ENCODE measurements at regions not wholly inside any gene's neighbourhood (a gene's known extent, or its start where the extent isn't known, plus 50 kb on each side); places are given as distances from the start of the nearest gene placed in this dataset.

DNA sequence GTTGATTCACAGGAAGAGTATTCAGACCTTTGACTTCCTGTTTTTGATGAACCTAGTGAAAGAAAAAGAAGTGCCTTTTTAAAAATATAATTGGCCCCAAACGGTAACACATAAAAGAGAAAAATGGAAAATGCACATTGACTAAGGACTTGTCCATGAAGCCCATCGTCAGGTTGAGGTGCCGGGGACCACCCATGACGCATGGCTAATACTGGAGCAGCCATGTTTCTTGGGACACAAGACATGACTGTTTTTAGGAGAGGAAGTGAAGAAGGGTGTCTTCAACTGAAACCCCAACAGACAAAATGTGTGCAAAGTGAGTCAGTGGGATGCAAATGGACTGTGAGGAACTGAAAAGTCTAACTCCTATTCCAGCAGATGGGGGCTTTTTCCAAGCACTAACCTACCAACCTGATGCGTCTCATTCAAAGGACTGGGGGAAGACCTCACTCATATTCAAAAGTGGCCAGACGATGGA, 459.4 kb downstream of the FOXO1 start:
- Histone ChIP-seq H3K4me3 (ENCODE audit: severe bottlenecking) (no peak overlapping the region), H3K36me3 (ENCODE audit: low read depth) (no peaks in the 10 kb centered on the region), H3K4me1 (ENCODE audit: insufficient read depth, poor library complexity, severe bottlenecking) (peaks cover 18% of the 10 kb centered on the region), H3K27ac (ENCODE audit: poor library complexity, severe bottlenecking) (peak overlapping the region; percentile 79), H3K9me3 (ENCODE audit: severe bottlenecking) (no peaks in the 10 kb centered on the region), H3K27me3 (ENCODE audit: insufficient read depth, poor library complexity, severe bottlenecking) (no peaks in the 10 kb centered on the region)
- ATAC-seq (ENCODE audit: low read depth) (no peak), DNase-seq (ENCODE audit: low spot score) (no peak)
- TF ChIP-seq CTCF (IDR thresholded peaks at IDR 0.05; ENCODE audit: poor library complexity, severe bottlenecking), result no peak

- DNase-seq (ENCODE audit: low spot score) (no peak), ATAC-seq (ENCODE audit: low read depth) (no peak)
- Histone ChIP-seq H3K4me3 (ENCODE audit: severe bottlenecking) (no peak overlapping the region), H3K27me3 (ENCODE audit: insufficient read depth, poor library complexity, severe bottlenecking) (no peaks in the 10 kb centered on the region), H3K9me3 (ENCODE audit: severe bottlenecking) (no peaks in the 10 kb centered on the region), H3K27ac (ENCODE audit: poor library complexity, severe bottlenecking) (no peak overlapping the region), H3K4me1 (ENCODE audit: insufficient read depth, poor library complexity, severe bottlenecking) (peaks cover 18% of the 10 kb centered on the region), H3K36me3 (ENCODE audit: low read depth) (no peaks in the 10 kb centered on the region)
- no peak for TF ChIP-seq CTCF (IDR thresholded peaks at IDR 0.05; ENCODE audit: poor library complexity, severe bottlenecking)
These were observed 457.9 kb downstream of the FOXO1 start for GRCh38 chr13:40208517-40208916.

GRCh38 chr13:40210865-40211585, 455.4 kb downstream of the FOXO1 start:
- ATAC-seq (ENCODE audit: low read depth), result no peak
- no peak for TF ChIP-seq CTCF (IDR thresholded peaks at IDR 0.05; ENCODE audit: poor library complexity, severe bottlenecking)
- no peak overlapping the region for H3K27ac ChIP-seq (ENCODE audit: poor library complexity, severe bottlenecking)

GRCh38 chr13:40211586-40211968, 454.9 kb downstream of the FOXO1 start:
- Histone ChIP-seq H3K4me3 (ENCODE audit: severe bottlenecking) (no peak overlapping the region), H3K4me1 (ENCODE audit: insufficient read depth, poor library complexity, severe bottlenecking) (peaks cover 6% of the 10 kb centered on the region), H3K9me3 (ENCODE audit: severe bottlenecking) (no peaks in the 10 kb centered on the region), H3K27me3 (ENCODE audit: insufficient read depth, poor library complexity, severe bottlenecking) (no peaks in the 10 kb centered on the region), H3K36me3 (ENCODE audit: low read depth) (no peaks in the 10 kb centered on the region), H3K27ac (ENCODE audit: poor library complexity, severe bottlenecking) (no peak overlapping the region)
- TF ChIP-seq CTCF (IDR thresholded peaks at IDR 0.05; ENCODE audit: poor library complexity, severe bottlenecking), result no peak
- ATAC-seq (ENCODE audit: low read depth) (no peak), DNase-seq (ENCODE audit: low spot score) (no peak)

More at GRCh38 chr13:40210865-40211585, 455.4 kb downstream of the FOXO1 start:
- Histone ChIP-seq H3K36me3 (ENCODE audit: low read depth) (no peaks in the 10 kb centered on the region), H3K4me1 (ENCODE audit: insufficient read depth, poor library complexity, severe bottlenecking) (peaks cover 10% of the 10 kb centered on the region), H3K9me3 (ENCODE audit: severe bottlenecking) (no peaks in the 10 kb centered on the region), H3K4me3 (ENCODE audit: severe bottlenecking) (no peak overlapping the region), H3K27me3 (ENCODE audit: insufficient read depth, poor library complexity, severe bottlenecking) (no peaks in the 10 kb centered on the region)
- no peak for DNase-seq (ENCODE audit: low spot score)

DNA sequence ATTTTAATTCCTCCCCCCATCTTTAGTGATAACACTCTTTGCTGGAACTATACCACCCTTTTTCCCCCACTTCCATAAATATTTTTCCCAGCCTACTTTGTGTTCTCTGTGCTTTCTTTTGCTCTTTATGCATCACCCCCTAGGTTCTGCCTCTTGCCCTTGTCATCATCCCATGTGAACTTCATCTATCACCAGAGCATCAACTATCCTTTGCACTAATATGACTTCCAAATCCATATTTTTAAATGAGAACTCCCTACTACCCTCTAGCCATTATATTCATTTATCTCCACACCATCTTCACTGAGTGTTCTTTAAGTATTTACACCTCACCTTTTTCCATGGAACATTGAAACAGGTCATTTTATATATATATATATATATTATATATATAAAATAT, 452.7 kb downstream of the FOXO1 start:
- no peak for DNase-seq (ENCODE audit: low spot score)
- Histone ChIP-seq H3K36me3 (ENCODE audit: low read depth) (no peaks in the 10 kb centered on the region), H3K4me1 (ENCODE audit: insufficient read depth, poor library complexity, severe bottlenecking) (no peaks in the 10 kb centered on the region), H3K9me3 (ENCODE audit: severe bottlenecking) (no peaks in the 10 kb centered on the region), H3K4me3 (ENCODE audit: severe bottlenecking) (no peak overlapping the region), H3K27ac (ENCODE audit: poor library complexity, severe bottlenecking) (no peak overlapping the region), H3K27me3 (ENCODE audit: insufficient read depth, poor library complexity, severe bottlenecking) (no peaks in the 10 kb centered on the region)
- ATAC-seq (ENCODE audit: low read depth), result no peak
- TF ChIP-seq CTCF (IDR thresholded peaks at IDR 0.05; ENCODE audit: poor library complexity, severe bottlenecking), result no peak

All from RWPE2 (cell line).